Astrocyte of the hippocampus (primary cell): ENCODE measurements at regions not wholly inside any gene's neighbourhood (a gene's known extent, or its start where the extent isn't known, plus 50 kb on each side); places are given as distances from the start of the nearest gene placed in this dataset.
"Not testable (repeated sequence)": the region's sequence is repeated elsewhere in the genome, so short reads cannot be mapped to it uniquely, and the experiment has no call there.

Experiments
- DNase-seq: peaks from one replicate; pipeline ENCODE4 v3.0.0; 2011; ENCODE audit warnings: low read depth, low spot score

DNA sequence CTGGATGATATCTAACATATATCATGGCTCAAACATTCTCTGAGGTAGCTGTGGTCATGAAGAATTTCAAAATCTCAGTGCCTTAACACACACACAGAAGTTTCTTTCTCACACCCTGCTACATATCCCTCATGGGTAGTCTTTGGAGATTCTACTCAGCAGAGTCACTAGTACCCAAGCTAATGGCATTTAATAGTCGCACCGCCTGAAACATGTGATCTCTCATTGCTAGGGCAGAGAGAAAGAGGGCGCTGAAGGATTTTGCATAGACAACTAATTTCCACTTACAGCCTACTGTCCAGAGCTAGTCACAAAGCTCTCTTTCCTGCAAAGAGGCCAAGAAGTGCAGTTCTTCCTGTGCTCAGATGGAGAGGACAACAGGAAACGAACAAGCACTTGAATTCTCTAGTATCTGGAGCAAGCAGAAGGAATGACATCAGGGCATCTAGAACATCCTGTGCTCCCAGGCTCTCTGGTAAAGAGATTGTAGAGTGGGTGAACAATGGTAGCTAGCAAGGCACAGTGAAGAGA is 183.4 kb upstream of the PTBP2 start:
- peak; percentile 58 for DNase-seq

DNA sequence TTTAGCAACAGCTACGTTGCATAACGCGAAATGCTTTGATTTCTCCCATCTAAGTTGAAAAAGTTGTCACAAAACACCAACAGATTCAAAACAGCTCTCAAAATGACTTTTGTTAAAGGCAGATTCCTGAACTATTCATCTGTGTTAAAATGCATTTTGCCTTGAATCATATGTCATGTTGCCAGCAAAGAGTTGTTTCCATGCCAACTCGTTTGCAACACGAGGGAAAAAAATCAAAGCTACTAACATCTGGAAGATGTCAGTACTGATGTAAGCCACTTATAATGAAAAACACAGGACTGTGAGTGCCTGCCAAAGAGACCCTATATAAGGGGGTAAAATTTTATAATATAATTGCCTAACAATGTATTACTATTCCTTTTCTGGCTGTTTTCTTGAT is 182.7 kb upstream of the PTBP2 start:
- peak; percentile 81 for DNase-seq

DNA sequence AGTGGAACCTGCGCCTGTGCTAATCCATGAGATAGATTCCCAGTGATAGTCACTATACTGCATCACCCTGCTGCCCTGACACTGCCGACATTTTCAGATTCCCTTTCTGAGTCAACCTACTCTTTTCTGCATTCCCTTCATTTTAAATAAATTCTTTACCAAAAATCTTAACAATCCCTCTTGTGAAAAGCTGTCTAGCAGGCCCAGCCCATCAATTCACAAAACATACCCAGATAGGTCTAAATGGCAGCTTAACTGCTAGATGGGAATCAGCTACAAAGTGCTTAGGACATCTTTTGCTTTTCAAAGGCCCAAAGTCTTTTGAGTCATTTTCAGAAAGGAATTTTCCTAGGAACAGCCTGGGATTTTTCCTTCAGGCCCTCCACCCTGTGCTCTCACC is 180.1 kb upstream of the PTBP2 start:
- no peak for DNase-seq

DNA sequence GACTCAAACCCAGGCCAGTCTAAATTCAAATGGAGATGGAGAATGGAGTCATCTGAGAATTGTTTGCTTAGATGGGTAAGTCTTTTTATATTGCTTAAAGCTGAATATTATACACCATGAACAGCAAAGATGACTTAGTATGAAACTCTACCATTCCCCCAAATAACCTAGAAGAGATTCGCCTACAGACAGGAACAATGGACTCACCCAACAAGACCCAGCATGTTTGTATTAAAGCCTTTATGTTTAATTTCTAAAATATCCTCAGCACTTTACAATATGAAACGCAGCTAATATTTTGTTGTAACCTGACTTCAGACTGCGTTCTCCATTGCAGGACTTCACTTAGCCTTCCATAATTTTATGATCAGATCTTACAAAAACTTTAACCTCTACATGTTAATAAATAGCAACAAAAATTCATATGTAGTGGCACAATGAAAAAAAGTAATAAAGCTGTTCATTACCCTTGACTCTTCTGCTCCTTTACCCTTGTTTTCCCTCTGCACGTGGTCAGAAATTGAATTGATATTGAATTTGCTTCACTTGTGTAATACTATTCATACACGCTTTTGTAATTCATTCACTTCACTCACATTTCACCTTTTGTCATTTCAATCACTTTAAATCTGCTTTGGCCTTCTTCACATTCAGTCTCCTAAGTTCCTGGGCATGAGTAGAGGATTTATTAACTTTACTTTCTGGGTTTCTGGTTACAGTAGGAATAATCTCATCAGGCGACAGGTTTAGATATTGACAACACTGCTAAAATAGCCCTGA is 177.3 kb upstream of the PTBP2 start:
- DNase-seq = no peak

DNA sequence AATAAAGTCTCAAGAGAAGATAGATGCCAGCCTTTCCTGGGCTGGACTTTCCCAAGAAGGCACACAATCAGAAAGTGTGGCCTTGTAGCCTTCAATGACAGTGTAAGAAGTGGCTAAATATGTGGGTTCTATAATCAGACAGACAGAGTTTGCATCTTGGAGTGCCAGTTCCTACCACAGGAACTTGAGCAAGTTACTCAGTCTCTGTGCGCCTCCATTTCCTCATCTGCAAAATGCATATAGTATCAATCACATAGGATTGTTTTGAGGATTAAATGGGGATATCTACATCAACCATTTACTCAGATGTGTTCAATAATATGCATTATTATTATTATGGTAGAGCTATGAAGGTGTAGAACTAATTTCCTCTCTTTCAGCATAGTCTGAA is 176.8 kb upstream of the PTBP2 start:
- DNase-seq = no peak

DNA sequence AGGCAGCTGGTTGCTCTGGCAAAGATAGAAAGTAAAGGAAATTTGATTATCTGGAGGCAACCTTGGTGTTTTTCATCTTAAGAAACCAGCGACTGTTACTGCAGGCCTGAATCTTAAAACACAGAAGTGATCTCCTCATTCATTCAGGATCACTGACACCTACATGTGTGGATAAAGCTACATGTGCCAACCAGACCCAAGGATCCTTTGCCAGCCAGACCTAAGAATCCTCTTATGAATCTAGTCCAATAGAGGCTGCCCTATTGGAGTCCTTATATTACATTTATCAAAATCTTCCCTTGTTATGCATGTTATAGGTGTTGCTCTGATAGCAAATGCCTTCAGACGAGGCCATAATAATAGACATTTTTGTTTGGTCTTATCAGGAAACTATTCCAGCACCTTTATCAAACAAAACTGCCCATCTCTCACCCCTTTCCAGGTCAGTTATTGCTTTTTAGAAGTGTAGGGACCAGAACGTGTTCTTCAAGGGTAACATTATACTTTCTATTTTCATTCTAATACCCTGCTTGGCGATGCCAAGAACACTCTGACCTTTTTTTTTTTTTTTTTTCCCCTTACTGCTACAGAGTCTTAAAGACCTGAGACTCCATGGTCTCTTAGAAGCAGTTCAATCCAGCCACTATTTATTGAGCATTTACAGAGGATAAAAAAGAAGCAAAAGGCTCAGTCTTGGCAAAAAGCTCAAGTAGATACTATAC is 175.5 kb upstream of the PTBP2 start:
- DNase-seq = no peak

DNA sequence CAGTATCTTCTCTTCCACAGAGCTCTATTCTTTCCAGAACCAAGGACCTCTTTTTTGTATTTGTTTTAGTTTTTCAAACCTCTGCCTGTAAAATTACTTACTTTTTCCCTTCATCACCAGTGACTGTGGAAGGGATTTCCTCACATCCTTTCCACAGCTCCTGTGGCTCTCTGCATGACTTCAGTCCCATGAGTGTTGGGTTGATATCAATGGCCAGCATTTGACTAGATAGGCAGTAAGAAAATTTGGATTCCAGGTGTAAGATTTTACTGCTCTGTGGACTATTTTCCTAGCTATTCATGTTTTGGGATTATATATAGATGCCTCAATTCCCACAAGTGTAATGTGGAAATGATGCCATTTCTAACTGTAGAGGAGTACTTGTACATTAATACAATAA is 171.5 kb upstream of the PTBP2 start:
- DNase-seq = no peak

DNA sequence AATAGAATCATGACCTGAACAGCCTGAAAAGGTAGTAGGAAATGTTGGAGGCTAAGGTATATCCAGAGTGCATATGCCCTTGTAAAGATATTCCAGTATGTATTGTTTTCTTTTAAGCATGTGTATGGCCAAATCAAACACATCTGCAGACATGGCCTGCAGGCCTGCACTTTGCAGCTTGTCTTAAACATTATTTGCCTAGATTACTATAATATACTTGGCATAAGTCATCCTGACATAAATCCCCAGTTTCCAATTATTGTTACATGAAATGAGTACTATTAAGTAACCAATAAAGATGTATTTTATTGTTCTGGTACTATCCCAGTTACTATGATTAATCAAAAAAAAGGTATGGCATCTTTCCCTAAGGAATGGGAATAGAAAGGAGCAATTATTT is 169.1 kb upstream of the PTBP2 start:
- no peak for DNase-seq

DNA sequence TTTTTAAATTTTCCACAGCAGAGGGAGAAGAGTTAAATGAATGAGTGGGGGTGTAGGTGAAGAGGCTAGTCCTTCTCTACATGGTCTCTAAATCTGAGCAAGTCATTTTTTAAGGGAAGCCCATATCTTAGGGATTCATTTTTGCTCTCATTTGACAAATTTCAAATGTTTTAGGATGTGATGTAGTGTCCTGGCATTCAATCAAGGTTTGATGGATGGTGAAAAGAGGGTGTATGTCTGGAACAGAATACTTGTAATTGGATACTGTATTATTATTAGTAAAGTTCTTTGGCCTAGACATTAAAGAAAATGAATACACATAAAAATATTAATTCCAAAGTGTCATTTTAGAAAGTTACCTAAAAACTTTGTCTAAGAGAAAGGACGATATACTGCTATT is 167.8 kb upstream of the PTBP2 start:
- no peak for DNase-seq

DNA sequence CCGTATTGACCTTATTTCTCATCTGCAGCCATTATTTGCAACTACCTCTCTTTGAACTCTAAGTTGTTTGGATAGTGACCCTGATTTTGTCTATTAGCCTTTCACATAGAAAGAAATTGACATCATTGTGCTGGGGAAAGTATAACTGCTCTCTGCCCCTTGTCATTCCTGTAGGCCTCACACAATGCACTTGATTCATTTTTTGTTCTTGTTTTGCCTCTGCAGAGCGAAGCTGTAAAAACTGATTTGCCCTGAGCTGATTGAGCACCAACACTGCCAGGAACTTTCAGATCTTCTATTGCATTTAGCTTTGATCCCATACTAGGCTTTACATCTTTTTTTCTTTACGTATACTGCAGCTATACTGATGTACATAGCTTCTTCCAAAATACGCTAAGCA is 167.2 kb upstream of the PTBP2 start:
- DNase-seq = no peak

DNA sequence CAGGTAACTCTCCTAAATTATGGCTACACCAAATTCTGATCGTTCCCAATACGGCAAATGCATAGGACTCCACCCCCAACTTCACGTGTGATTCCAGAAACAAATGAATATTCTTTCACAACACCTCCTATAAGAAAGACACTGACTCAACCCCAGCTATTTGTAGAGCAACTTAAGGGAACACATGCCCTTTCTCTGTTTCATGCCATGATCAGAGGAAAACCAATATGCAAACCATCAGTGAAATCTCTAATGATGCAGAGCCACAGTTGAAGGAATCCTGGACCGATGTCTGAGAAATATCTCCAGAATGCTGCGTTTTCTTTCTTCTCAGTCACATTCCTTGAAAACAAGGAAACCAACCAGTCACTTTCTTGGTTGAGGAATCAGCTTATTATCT is 164.2 kb upstream of the PTBP2 start:
- peak; percentile 32 for DNase-seq

DNA sequence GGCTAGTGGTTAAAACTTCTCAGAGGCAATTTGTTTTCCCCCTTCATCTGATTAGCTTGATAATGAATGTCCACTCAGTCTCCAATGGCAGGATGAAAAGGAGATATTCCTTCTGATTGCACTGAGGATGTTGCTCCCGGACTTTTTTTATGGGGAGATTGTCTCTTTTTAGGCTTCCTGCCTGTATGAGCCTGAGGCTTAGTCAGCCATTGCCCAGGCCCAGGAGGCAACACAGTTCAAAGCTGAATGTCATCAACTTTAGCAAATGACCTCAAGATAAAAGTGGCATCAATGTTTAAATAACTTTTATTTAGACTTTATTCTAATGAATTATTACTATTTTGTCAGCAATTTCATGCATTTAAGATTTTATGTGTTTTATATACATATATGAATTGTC is 162.9 kb upstream of the PTBP2 start:
- no peak for DNase-seq

DNA sequence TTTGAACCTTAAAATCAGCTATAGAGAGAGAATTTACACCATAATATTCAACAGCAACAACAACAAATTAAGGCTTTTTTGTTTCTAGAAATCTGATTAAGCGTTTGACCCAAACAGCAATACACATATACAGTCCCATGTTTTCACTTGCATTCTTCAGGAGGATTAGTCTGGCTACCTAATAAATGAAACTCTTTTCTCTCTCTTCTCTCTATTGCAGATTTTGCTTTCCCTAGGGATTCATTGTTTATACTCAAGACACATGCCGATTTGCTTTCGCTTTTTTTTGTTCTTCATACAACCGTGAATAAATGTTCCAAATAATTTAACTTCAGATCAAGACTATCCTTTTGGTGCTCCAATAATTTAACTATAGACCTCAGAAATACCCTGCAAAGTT is 162.4 kb upstream of the PTBP2 start:
- peak; percentile 11 for DNase-seq

DNA sequence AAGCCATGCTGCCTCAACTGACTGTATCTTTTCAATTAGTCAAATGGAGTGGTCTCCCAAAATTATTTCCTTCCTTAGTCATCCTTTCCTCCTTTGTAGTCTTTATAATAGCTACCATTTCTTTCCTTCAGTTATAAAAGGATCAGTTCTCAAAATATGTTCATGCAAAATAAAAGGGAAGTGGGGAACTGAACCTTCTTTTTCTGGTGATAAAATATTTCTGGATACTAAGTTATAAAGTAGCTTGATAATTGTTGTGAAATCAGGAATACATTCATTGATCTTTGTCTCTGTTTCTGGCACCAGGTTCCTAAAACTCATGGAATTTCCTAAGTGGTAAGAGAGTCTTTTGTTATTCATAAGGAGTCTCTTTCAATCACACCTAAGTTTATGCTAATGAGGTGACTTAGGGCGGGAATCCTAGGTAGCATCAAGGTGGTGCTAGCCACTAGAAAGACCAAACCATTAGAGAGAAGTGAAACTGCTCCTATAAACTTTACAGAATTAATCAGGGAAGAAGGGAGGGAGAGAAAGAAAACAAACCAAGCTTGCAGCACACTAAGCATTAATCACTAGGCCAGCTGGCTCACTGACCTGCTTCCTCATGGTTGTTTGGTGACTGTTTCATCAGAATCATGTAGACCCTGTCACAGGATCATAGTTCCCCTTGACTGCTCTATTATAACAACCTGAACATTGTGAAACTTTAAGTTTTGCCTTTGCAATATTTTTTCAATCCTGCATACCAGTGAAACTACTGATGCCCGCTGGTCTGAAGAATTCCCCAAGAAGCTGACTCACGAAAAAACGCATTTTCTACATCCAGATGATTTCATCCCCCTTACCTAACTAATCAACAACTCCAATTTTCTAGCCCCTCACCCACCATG is 161.6 kb upstream of the PTBP2 start:
- peak; percentile 94 for DNase-seq

DNA sequence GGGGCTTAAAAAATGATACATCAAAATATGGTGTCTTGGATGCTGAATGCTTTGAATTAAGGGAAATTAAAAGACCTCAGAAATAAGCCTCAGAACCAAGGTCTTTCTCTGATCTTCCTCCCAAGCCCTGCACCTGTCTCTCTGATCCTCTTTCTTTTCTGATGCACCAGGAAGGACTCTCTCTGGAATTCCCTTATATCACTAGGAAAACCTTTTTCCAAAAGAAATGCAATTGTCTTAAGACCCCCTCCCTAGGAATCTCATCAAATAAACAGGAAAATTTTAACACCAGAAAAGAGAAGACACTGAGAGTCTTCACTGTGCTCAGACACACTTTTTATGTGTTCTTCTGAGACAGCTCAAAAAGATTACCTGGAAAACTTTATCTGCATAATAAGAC is 159.5 kb upstream of the PTBP2 start:
- DNase-seq = no peak

DNA sequence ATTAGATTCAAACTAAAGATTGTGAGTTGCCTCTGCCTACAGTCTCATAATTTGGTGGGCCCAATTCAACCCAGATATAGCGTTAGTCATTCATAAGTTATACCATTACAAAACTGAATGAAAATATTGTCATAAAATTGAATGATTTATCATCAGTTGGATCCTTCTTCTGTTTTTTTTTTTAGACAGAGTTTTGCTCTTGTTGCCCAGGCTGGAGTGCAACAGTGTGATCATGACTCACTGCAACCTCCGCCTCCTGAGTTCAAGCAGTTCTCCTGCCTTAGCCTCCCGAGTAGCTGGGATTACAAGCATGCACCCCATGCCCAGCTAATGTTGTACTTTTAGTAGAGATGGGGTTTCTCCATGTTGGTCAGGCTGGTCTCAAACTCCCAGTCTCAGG is 157.2 kb upstream of the PTBP2 start:
- DNase-seq = not testable (repeated sequence)

DNA sequence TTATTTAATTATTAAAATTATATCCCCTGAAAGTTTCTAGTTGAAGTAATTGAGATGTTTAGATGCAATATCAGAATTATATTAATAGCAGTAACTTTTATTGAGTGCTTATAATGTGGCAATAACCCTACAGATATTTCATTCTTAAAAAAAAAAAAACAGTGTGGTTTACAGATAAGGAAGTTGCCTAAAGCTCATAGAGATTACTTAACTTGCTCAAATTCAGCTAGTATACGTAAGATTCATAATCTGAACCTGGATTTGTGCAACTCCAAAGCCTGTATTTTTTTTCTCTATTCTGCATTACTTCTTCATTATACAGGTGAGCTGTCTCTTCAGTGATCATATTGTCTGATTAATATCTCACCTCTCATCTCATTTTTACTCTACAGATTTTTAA is 156.0 kb upstream of the PTBP2 start:
- no peak for DNase-seq

DNA sequence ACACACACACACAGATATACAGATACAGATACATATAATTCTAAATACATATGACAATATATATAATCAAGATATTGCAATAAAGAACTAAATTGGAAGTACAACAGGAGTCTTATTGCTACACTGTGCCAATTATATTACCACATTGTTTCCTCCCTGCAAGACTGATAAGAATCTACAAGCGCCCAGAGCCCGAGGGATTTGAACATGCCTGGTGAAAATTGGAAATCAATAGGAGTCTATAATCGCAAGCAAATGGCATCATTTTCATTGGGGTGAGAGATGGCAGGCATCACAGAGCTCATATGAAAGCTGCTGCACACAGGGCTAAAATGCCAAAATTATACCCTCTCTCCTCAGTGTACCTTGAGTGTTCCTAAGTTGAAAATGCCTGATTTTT is 152.9 kb upstream of the PTBP2 start:
- no peak for DNase-seq

DNA sequence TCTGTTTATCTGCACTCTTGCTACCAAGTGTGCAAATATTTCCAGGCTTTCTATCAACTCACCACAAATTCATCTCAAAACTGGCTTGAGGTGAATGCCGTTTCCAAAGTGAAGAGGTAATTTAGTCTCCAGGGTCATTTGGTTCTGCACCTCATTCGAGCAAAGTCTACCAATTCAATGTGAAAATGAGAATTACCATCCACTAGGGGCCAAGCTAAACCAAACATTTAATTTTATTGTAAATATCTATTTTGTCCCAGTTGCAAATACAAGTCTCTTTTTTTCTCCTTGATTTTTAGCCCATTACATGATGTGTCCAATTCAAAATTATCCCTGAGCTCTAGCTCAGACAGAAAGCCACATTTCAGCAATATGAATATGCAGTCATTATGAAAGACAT is 152.3 kb upstream of the PTBP2 start:
- DNase-seq = no peak

DNA sequence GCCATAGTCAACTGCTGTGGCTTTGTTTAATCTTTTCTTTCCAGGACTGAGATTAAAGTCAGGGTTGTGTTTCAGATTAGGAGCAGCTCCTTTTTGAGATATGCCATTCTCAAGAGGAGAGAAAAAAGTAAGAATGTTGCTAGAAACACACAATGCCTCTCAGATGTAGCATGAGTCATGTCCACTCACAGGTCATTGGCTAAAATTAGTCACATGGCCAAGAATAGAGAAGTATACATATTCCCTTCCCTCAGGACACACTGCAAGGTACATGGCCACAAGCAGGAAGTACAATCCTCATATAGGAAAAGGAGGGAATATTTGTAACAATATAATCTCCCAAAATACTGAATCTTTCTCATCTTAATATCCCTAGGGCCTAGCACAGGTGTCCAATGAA is 141.9 kb upstream of the PTBP2 start:
- DNase-seq = no peak

DNA sequence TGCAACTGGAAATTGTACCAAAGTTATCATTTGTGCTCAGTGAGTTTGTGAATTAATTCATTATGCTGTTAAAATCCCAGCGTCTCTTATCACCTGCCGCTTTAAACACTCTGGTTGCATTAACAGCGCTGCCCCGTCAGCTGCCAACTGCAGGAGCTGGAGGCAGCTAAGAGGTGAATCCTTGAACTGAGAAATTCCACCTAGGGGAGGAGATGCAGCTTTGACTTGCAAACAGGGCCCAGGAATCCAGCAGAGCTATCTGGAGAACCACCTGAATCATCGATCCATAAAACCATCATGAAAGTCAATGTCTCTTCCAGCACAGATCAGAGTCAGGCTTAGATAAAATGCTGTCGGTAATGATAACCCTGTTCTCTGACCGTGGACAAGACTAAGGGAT is 140.7 kb upstream of the PTBP2 start:
- no peak for DNase-seq

DNA sequence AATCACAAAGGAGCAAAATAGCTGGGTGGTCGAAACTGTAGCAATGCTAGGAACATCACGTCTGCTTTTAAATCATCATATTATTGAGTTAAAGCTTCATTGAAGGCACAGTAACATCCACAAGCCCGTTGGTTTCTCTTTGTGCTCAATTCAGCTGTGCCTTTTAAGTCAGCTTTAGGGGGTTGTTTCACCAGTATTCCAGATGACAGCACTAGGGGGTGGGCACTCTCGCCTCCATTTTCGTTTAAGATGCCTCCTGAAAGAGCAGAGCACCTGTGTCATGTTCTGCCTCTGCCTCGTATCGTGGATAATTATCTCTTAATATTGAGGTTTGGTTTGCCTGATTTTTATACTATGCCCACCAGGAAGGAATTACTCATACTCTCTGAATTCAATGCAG is 139.8 kb upstream of the PTBP2 start:
- no peak for DNase-seq
